MM.1S (cell line): ENCODE measurements at regions not wholly inside any gene's neighbourhood (a gene's known extent, or its start where the extent isn't known, plus 50 kb on each side); places are given as distances from the start of the nearest gene placed in this dataset.
"Not testable (repeated sequence)": the region's sequence is repeated elsewhere in the genome, so short reads cannot be mapped to it uniquely, and the experiment has no call there.

Source experiments
- DNase-seq: peaks from one replicate; pipeline ENCODE4 v3.0.0-alpha.2; 2015
- H2AFZ ChIP-seq: fragments of 300-600 bp; sonication (generic); 2 replicates; pipeline ENCODE4 v1.6.0; 2016; ENCODE audit warnings: antibody characterized with exemption, low read length
- H3F3A ChIP-seq: fragments of 300-600 bp; sonication (generic); 2 replicates; pipeline ENCODE4 v1.6.1; 2016; ENCODE audit warnings: mild to moderate bottlenecking, antibody characterized with exemption, low read length, moderate library complexity, mixed read lengths; ENCODE audit not compliant: insufficient read depth
- H3K27ac ChIP-seq: fragments of 300-600 bp; sonication (generic); 2 replicates; pipeline ENCODE4 v1.5.1; 2016; ENCODE audit warnings: mild to moderate bottlenecking, low read length
- H3K27me3 ChIP-seq: fragments of 300-600 bp; sonication (generic); replicated peaks from 2 replicates; pipeline ENCODE4 v1.6.0; 2016; ENCODE audit warnings: low read length; ENCODE audit not compliant: insufficient read depth
- H3K36me3 ChIP-seq: fragments of 300-600 bp; sonication (generic); replicated peaks from 2 replicates; pipeline ENCODE4 v1.6.1; 2016; ENCODE audit warnings: mild to moderate bottlenecking, low read length, mixed read lengths; ENCODE audit not compliant: insufficient read depth
- H3K4me1 ChIP-seq: fragments of 300-600 bp; sonication (generic); 2 replicates; pipeline ENCODE4 v1.6.1; 2016; ENCODE audit warnings: low read length, mixed read lengths
- H3K4me2 ChIP-seq: fragments of 300-600 bp; sonication (generic); 2 replicates; pipeline ENCODE4 v1.6.0; 2016; ENCODE audit warnings: low read depth, low read length
- H3K4me3 ChIP-seq: fragments of 300-600 bp; sonication (generic); 2 replicates; pipeline ENCODE4 v1.5.1; 2016; ENCODE audit warnings: low read length, mixed read lengths
- H3K79me2 ChIP-seq: fragments of 300-600 bp; sonication (generic); 2 replicates; pipeline ENCODE4 v1.6.1; 2016; ENCODE audit warnings: mixed run types, low read length, mixed read lengths
- H3K9ac ChIP-seq: fragments of 300-600 bp; sonication (generic); 2 replicates; pipeline ENCODE4 v1.6.1; 2016; ENCODE audit warnings: low read length, mixed read lengths
- H3K9me2 ChIP-seq: fragments of 300-600 bp; sonication (generic); replicated peaks from 2 replicates; pipeline ENCODE4 v1.6.1; 2016; ENCODE audit warnings: mild to moderate bottlenecking, low read length, mixed read lengths; ENCODE audit not compliant: insufficient read depth
- H3K9me3 ChIP-seq: fragments of 300-600 bp; sonication (generic); replicated peaks from 2 replicates; pipeline ENCODE4 v1.6.1; 2016; ENCODE audit warnings: mild to moderate bottlenecking, low read length, mixed read lengths; ENCODE audit not compliant: insufficient read depth
- H4K20me1 ChIP-seq: fragments of 300-600 bp; sonication (generic); 2 replicates; pipeline ENCODE4 v1.6.1; 2016; ENCODE audit warnings: mild to moderate bottlenecking, low read length, moderate library complexity, mixed read lengths; ENCODE audit not compliant: insufficient read depth
- CTCF ChIP-seq: fragments of 300-600 bp; sonication (generic); IDR thresholded peaks from 2 replicates; pipeline ENCODE4 v1.5.1; 2016; ENCODE audit warnings: antibody characterized with exemption, low read length, mixed read lengths
- EZH2 ChIP-seq: fragments of 300-600 bp; sonication (generic); optimal IDR thresholded peaks from 2 replicates; pipeline ENCODE3; 2017; ENCODE audit warnings: low read depth, mild to moderate bottlenecking, antibody characterized with exemption, low read length, mixed read lengths
- EZH2phosphoT487 ChIP-seq: fragments of 300-600 bp; sonication (generic); IDR thresholded peaks from 2 replicates; pipeline ENCODE4 v1.6.1; 2018; ENCODE audit warnings: antibody characterized with exemption, low read length

- no peaks in the 10 kb centered on the region for H3K9me3 ChIP-seq
- no peaks in the 10 kb centered on the region for H3K4me1 ChIP-seq
- no peaks in the 10 kb centered on the region for H3K79me2 ChIP-seq
- H3K4me3 ChIP-seq = no peak overlapping the region
- H3K9me2 ChIP-seq = no peaks in the 10 kb centered on the region
- no peaks in the 10 kb centered on the region for H3F3A ChIP-seq
- no peak overlapping the region for H3K27ac ChIP-seq
- H4K20me1 ChIP-seq = no peaks in the 10 kb centered on the region
- H3K9ac ChIP-seq = no peak overlapping the region
- no peak overlapping the region for H2AFZ ChIP-seq
- TF ChIP-seq EZH2 (no peak), EZH2phosphoT487 (no peak), CTCF (no peak)
- no peak for DNase-seq
- H3K4me2 ChIP-seq = no peak overlapping the region
- no peaks in the 10 kb centered on the region for H3K36me3 ChIP-seq
- H3K27me3 ChIP-seq = no peaks in the 10 kb centered on the region
These were observed 88.0 kb downstream of the OR13A1 start for GRCh38 chr10:45227456-45227855.

GRCh38 chr10:45229823-45230222, 85.6 kb downstream of the OR13A1 start:
- Histone ChIP-seq H3K9me2 (no peaks in the 10 kb centered on the region), H3K36me3 (no peaks in the 10 kb centered on the region), H3K4me2 (no peak overlapping the region), H3K4me1 (no peaks in the 10 kb centered on the region), H3K27me3 (no peaks in the 10 kb centered on the region), H3F3A (no peaks in the 10 kb centered on the region), H2AFZ (no peak overlapping the region), H3K27ac (no peak overlapping the region), H3K79me2 (no peaks in the 10 kb centered on the region), H3K4me3 (no peak overlapping the region), H3K9ac (no peak overlapping the region), H3K9me3 (no peaks in the 10 kb centered on the region), H4K20me1 (no peaks in the 10 kb centered on the region)
- TF ChIP-seq EZH2phosphoT487 = no peak
- TF ChIP-seq CTCF = no peak
- TF ChIP-seq EZH2 = no peak
- DNase-seq = no peak

DNA sequence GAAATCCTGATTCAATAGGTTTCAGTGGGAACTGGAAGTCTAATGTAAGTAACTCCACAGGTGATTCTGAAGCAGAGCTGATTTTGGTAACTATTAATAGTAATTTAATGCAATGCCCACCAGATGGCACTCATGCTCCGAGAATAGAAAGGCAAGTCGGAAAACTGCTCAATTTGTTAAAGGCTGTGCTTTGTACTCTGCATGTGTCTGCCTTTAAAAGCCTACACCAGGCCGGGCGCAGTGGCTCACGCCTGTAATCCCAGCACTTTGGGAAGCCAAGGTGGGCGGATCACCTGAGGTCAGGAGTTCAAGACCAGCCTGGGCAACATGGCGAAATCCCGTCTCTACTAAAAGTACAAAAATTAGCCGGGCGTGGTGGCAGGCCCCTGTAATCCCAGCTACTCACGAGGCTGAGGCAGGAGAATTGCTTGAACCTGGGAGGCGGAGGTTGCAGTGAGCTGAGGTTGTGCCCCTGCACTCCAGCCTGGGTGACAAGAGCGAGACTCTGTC, 80.1 kb downstream of the OR13A1 start:
- TF ChIP-seq CTCF = peak; percentile 26; the same call in 1 of the 2 replicates
- not testable (repeated sequence) for H3K27ac ChIP-seq, H3K36me3 ChIP-seq, H3K27me3 ChIP-seq, H3K4me2 ChIP-seq, H4K20me1 ChIP-seq, H3K9ac ChIP-seq, H3K4me1 ChIP-seq, H3F3A ChIP-seq, H2AFZ ChIP-seq, H3K79me2 ChIP-seq, H3K9me2 ChIP-seq, H3K4me3 ChIP-seq, H3K9me3 ChIP-seq
- DNase-seq = peak; percentile 61
